Spleen (tissue), 7 donors: ENCODE measurements at regions not wholly inside any gene's neighbourhood (a gene's known extent, or its start where the extent isn't known, plus 50 kb on each side); places are given as distances from the start of the nearest gene placed in this dataset.

Experiments used
- CTCF ChIP-seq, 11 experiments: fragments of 200-600 bp in 7 of 11; fragments of 450-650 bp in 4 of 11; sonication (generic) in 4 of 11; IDR thresholded peaks in 8 of 11; conservative IDR thresholded peaks in 3 of 11; 1 replicate in 7 of 11; 2 replicates in 4 of 11; pipeline versions ENCODE4 v1.4.0 to v1.8.0; 2016 to 2021; ENCODE audit warnings: antibody characterized with exemption in 11 of 11, inconsistent platforms in 4 of 11, mild to moderate bottlenecking in 1 of 11
- POLR2A ChIP-seq, 3 donors: fragments of 450-650 bp; IDR thresholded peaks; one replicate each; pipeline ENCODE4 v1.5.1; 2017; ENCODE audit warnings: antibody characterized with exemption in 3 of 3, mild to moderate bottlenecking in 1 of 3
- donor health status: DM: no; HTN: no; CAD: no; lungs with moderate emphysema.
- donor health status: DM: no; HTN: no; CAD: no.
- donor health status: DM: no; HTN: no; CAD: no.

DNA sequence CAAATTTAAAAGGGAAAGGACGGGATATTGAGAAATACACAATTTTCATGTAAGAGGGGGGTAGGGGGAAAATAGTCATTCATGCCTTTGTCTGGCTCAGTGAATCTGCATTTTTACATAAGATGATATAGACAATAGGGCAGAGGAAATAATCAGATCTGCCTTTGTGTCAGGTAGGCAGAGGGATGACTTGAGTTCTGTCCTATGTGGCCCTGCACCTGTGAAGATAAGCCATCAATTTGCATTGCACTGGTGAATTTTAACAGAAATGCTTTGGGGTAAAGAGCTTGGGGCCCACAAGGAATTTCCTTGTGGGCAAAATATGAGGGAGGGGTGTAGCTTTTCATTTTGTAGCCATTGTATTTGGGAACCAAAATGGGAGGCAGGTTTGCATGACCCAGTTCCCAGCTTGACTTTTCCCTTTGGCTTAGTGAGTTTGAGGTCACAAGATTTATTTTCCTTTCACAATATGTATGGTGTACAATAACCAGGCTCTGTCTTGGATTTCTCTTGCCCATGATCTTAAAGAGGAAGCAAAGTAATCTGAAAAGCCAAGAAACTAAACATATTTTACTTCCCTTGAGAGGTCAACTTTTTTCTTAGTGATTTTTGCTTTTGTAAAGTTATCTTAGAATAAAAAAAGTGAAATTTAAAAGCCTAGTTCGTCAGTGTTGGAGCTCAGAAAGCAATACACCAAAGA is 77.7 kb upstream of the SORL1 start:
- no peak for TF ChIP-seq CTCF (IDR thresholded peaks at IDR 0.05 in 8 of 11, conservative IDR thresholded peaks at IDR 0.05 in 3 of 11)
- TF ChIP-seq POLR2A (IDR thresholded peaks at IDR 0.05): no peak
